ENCODE measurements at regions not wholly inside any gene's neighbourhood (a gene's known extent, or its start where the extent isn't known, plus 50 kb on each side); places are given as distances from the start of the nearest gene placed in this dataset.

- CTCF ChIA-PET, result no interaction called here
These were observed 82.8 kb upstream of the NPY start for GRCh38 chr7:24201226-24201625.

More at GRCh38 chr7:24201226-24201625, 82.8 kb upstream of the NPY start:
- no peak overlapping the region for H3K4me3 ChIP-seq (ENCODE audit: insufficient read depth, low read depth, low read length)
- DNase-seq, result no peak
- H3K9me3 ChIP-seq (ENCODE audit: control insufficient read depth, insufficient read depth, low read length), result no peaks in the 10 kb centered on the region
- no peak overlapping the region for H4K91ac ChIP-seq (ENCODE audit: insufficient read depth, low read depth, low read length)
- no peak overlapping the region for H4K5ac ChIP-seq (ENCODE audit: low read depth, low read length)
- in situ Hi-C loops (cut with MboI; ENCODE audit: low sequenced_read_pairs) (no loop called here), intact Hi-C loops (cut with micrococcal nuclease) (no loop called here), dilution Hi-C loops (cut with HindIII; ENCODE audit: low sequenced_read_pairs, unreplicated experiment) (no loop called here)
- H3K27me3 ChIP-seq (ENCODE audit: control insufficient read depth, insufficient read depth, low read length), result no peaks in the 10 kb centered on the region
- no peaks in the 10 kb centered on the region for H3K9me1 ChIP-seq (ENCODE audit: insufficient read depth, low read length)
- H3K4me2 ChIP-seq (ENCODE audit: low read depth, low read length), result no peak overlapping the region
- no peak overlapping the region for H2AK5ac ChIP-seq (ENCODE audit: low read depth, low read length)
- no peak overlapping the region for H3K14ac ChIP-seq (replicated peaks; ENCODE audit: low read depth, low read length)
- H4K8ac ChIP-seq (ENCODE audit: low read depth in 2 of 2, low read length in 2 of 2), result no peak overlapping the region
- H3K27ac ChIP-seq (ENCODE audit: insufficient read depth, low read length), result no peak overlapping the region
- H2BK120ac ChIP-seq (ENCODE audit: low read depth, low read length), result no peak overlapping the region
- POLR2A ChIA-PET (ENCODE audit: unreplicated experiment), result interaction anchor here (0.6 kb wide), 1 partner anchor 637 kb away, joined by 6 read pairs; no protein-coding TSS in a partner anchor
- H3K79me1 ChIP-seq (ENCODE audit: low read depth in 1 of 2, low read length in 2 of 2), result no peaks in the 10 kb centered on the region
- H3K36me3 ChIP-seq (ENCODE audit: control insufficient read depth, insufficient read depth, low read length), result no peaks in the 10 kb centered on the region
- TF ChIP-seq POLR2A (IDR thresholded peaks at IDR 0.05; ENCODE audit: low read depth, low read length) (no peak), RFX5 (IDR thresholded peaks at IDR 0.05; ENCODE audit: low read depth, low read length) (no peak), SMC3 (IDR thresholded peaks at IDR 0.05; ENCODE audit: low read depth, low read length) (no peak), CTCF (conservative IDR thresholded peaks at IDR 0.05; ENCODE audit: low read depth, low read length) (no peak), MAFK (IDR thresholded peaks at IDR 0.05; ENCODE audit: low read depth, low read length) (no peak), CEBPB (IDR thresholded peaks at IDR 0.05; ENCODE audit: low read depth, low read length) (no peak), FOS (IDR thresholded peaks at IDR 0.05; ENCODE audit: low read depth, low read length) (no peak)
- no peak for ATAC-seq (ENCODE audit: low read depth)
- no peak overlapping the region for H3K56ac ChIP-seq (ENCODE audit: extremely low read depth, insufficient read depth, low read length)
- no peak overlapping the region for H3K9ac ChIP-seq (ENCODE audit: low read depth, low read length)
- H4K20me1 ChIP-seq (ENCODE audit: insufficient read depth, low read length), result no peaks in the 10 kb centered on the region
- H3K23ac ChIP-seq (ENCODE audit: low read depth, low read length), result no peak overlapping the region
- no TSS peak for BruUV-seq (replicated peaks)
- no CpG with 5 or more reads among the region's 4 CpGs for WGBS, 2 experiments (ENCODE audit: extremely low coverage in 2 of 2, insufficient read length in 1 of 2)
- H2BK15ac ChIP-seq (ENCODE audit: low read depth, low read length), result no peak overlapping the region
- no peak overlapping the region for H3K18ac ChIP-seq (ENCODE audit: low read depth, low read length)
- no peaks in the 10 kb centered on the region for H3K4me1 ChIP-seq (ENCODE audit: control insufficient read depth, insufficient read depth, low read length)
- H2AFZ ChIP-seq (replicated peaks; ENCODE audit: low read length, poor library complexity), result no peak overlapping the region
- H2BK5ac ChIP-seq (ENCODE audit: low read depth, low read length, poor library complexity, severe bottlenecking), result no peak overlapping the region
- H2AK9ac ChIP-seq (replicated peaks; ENCODE audit: low read depth, low read length, poor library complexity), result no peak overlapping the region
- no peak overlapping the region for H2BK20ac ChIP-seq (ENCODE audit: low read depth, low read length)
- no peak overlapping the region for H3K4ac ChIP-seq (ENCODE audit: low read depth, low read length)

Data from IMR-90 (cell line).